Neural cell (in vitro differentiated cells): ENCODE measurements at regions not wholly inside any gene's neighbourhood (a gene's known extent, or its start where the extent isn't known, plus 50 kb on each side); places are given as distances from the start of the nearest gene placed in this dataset.

Experiments used
- H2AFZ ChIP-seq: fragments of 200-600, 300-800 bp; sonication (generic), shearing (Covaris generic); 2 replicates; pipeline ENCODE4 v1.6.0; 2014; ENCODE audit warnings: low read depth, mild to moderate bottlenecking, antibody characterized with exemption, low read length, moderate library complexity
- H3F3A ChIP-seq: fragments of 200-600 bp; shearing (Covaris generic); 2 replicates; pipeline ENCODE4 v1.6.1; 2016; ENCODE audit warnings: mild to moderate bottlenecking, moderate library complexity, mixed read lengths, antibody characterized with exemption, low read length; ENCODE audit not compliant: insufficient read depth, poor library complexity, severe bottlenecking
- H3K27ac ChIP-seq: fragments of 200-600, 300-800 bp; sonication (generic), shearing (Covaris generic); 2 replicates; pipeline ENCODE4 v1.5.1; 2014; ENCODE audit warnings: mild to moderate bottlenecking, low read length, moderate library complexity
- H3K27me3 ChIP-seq: fragments of 300-800, 200-600 bp; sonication (generic), shearing (Covaris generic); 2 replicates; pipeline ENCODE4 v1.6.0; 2014; ENCODE audit warnings: mild to moderate bottlenecking, low read depth, low read length, moderate library complexity; ENCODE audit not compliant: insufficient read depth
- H3K36me3 ChIP-seq: fragments of 300-800, 200-600 bp; sonication (generic), shearing (Covaris generic); 2 replicates; pipeline ENCODE4 v1.5.1; 2014; ENCODE audit warnings: mild to moderate bottlenecking, antibody characterized with exemption, low read length, moderate library complexity; ENCODE audit not compliant: insufficient read depth
- H3K4me2 ChIP-seq: fragments of 300-800, 200-600 bp; sonication (generic), shearing (Covaris generic); 2 replicates; pipeline ENCODE4 v1.6.0; 2014; ENCODE audit warnings: mild to moderate bottlenecking, low read length
- H3K4me3 ChIP-seq: fragments of 300-800, 200-600 bp; sonication (generic), shearing (Covaris generic); 2 replicates; pipeline ENCODE4 v1.5.1; 2014; ENCODE audit warnings: mild to moderate bottlenecking, low read length, moderate library complexity
- H3K79me2 ChIP-seq: fragments of 200-600 bp; shearing (Covaris generic); replicated peaks from 2 replicates; pipeline ENCODE4 v1.6.0; 2014; ENCODE audit warnings: mild to moderate bottlenecking, low read length, moderate library complexity; ENCODE audit not compliant: insufficient read depth
- H3K9ac ChIP-seq: fragments of 300-800, 200-600 bp; sonication (generic), shearing (Covaris generic); 2 replicates; pipeline ENCODE4 v1.6.1; 2016; ENCODE audit warnings: mild to moderate bottlenecking, low read length, mixed read lengths
- H3K9me2 ChIP-seq: fragments of 200-600 bp; shearing (Covaris generic); 2 replicates; pipeline ENCODE4 v1.6.1; 2016; ENCODE audit warnings: mild to moderate bottlenecking, low read length, mixed read lengths; ENCODE audit not compliant: insufficient read depth
- H3K9me3 ChIP-seq: fragments of 200-600, 300-800 bp; sonication (generic), shearing (Covaris generic); 2 replicates; pipeline ENCODE4 v1.6.1; 2016; ENCODE audit warnings: mild to moderate bottlenecking, mixed run types, low read length, moderate library complexity, mixed read lengths
- H4K20me1 ChIP-seq: fragments of 200-600 bp; shearing (Covaris generic); 2 replicates; pipeline ENCODE4 v1.6.1; 2016; ENCODE audit warnings: mild to moderate bottlenecking, mixed run types; ENCODE audit not compliant: insufficient read depth
- CTCF ChIP-seq: fragments of 450-650 bp; IDR thresholded peaks from 2 replicates; pipeline ENCODE4 v1.5.1; 2014; ENCODE audit warnings: antibody characterized with exemption, mild to moderate bottlenecking, moderate library complexity; ENCODE audit not compliant: poor library complexity, severe bottlenecking
- EP300 ChIP-seq: fragments of 450-650 bp; conservative IDR thresholded peaks from 2 replicates; pipeline ENCODE4 v1.6.1; 2014; ENCODE audit warnings: antibody characterized with exemption, mild to moderate bottlenecking, moderate library complexity; ENCODE audit not compliant: poor library complexity, severe bottlenecking
- EZH2 ChIP-seq: fragments of 200-600, 300-800 bp; shearing (Covaris generic), sonication (generic); IDR thresholded peaks from 2 replicates; pipeline ENCODE4 v1.6.1; 2014; ENCODE audit warnings: antibody characterized with exemption, low read length, borderline replicate concordance, mild to moderate bottlenecking; ENCODE audit not compliant: insufficient read depth, poor library complexity, severe bottlenecking
- MXI1 ChIP-seq: fragments of 450-650 bp; conservative IDR thresholded peaks from 2 replicates; pipeline ENCODE4 v1.6.1; 2014; ENCODE audit warnings: antibody characterized with exemption, mild to moderate bottlenecking; ENCODE audit not compliant: poor library complexity, severe bottlenecking
- POLR2AphosphoS5 ChIP-seq: IDR thresholded peaks from 2 replicates; pipeline ENCODE4 v1.6.1; 2012
- RAD21 ChIP-seq: fragments of 450-650 bp; conservative IDR thresholded peaks from 2 replicates; pipeline ENCODE4 v1.6.1; 2014; ENCODE audit warnings: antibody characterized with exemption, mild to moderate bottlenecking, moderate library complexity
- REST ChIP-seq: IDR thresholded peaks from 2 replicates; pipeline ENCODE4 v1.6.1; 2012; ENCODE audit warnings: borderline replicate concordance
- SMC3 ChIP-seq: fragments of 450-650 bp; conservative IDR thresholded peaks from 2 replicates; pipeline ENCODE4 v1.6.1; 2014; ENCODE audit warnings: antibody characterized with exemption, mild to moderate bottlenecking, moderate library complexity; ENCODE audit not compliant: poor library complexity
- TAF1 ChIP-seq: IDR thresholded peaks from 2 replicates; pipeline ENCODE4 v1.6.1; 2012; ENCODE audit warnings: low read depth

- Histone ChIP-seq H3K27ac (no peak overlapping the region), H3K36me3 (no peaks in the 10 kb centered on the region), H3K9me3 (no peaks in the 10 kb centered on the region), H3K9me2 (no peaks in the 10 kb centered on the region), H3K79me2 (no peaks in the 10 kb centered on the region), H3K4me2 (no peak overlapping the region), H3K4me3 (no peak overlapping the region), H2AFZ (no peak overlapping the region), H3F3A (no peaks in the 10 kb centered on the region), H3K9ac (no peak overlapping the region), H4K20me1 (no peaks in the 10 kb centered on the region), H3K27me3 (no peaks in the 10 kb centered on the region)
- TF ChIP-seq EP300 (no peak), RAD21 (no peak), POLR2AphosphoS5 (no peak), MXI1 (no peak), CTCF (no peak), SMC3 (no peak), TAF1 (no peak), REST (no peak), EZH2 (no peak)
These were observed 147.7 kb downstream of the TWIST2 start for GRCh38 chr2:238995634-238996033.

- H3K27ac ChIP-seq, result no peak overlapping the region
- no peak overlapping the region for H3K9ac ChIP-seq
- no peaks in the 10 kb centered on the region for H3K9me3 ChIP-seq
- H2AFZ ChIP-seq, result no peak overlapping the region
- no peaks in the 10 kb centered on the region for H3K27me3 ChIP-seq
- H3K4me2 ChIP-seq, result no peak overlapping the region
- no peaks in the 10 kb centered on the region for H3K9me2 ChIP-seq
- no peak overlapping the region for H3K4me3 ChIP-seq
- no peaks in the 10 kb centered on the region for H3K79me2 ChIP-seq
- H3K36me3 ChIP-seq, result no peaks in the 10 kb centered on the region
- no peaks in the 10 kb centered on the region for H4K20me1 ChIP-seq
- no peaks in the 10 kb centered on the region for H3F3A ChIP-seq
- TF ChIP-seq EP300, result no peak
- no peak for TF ChIP-seq POLR2AphosphoS5
- no peak for TF ChIP-seq REST
- TF ChIP-seq RAD21, result no peak
- TF ChIP-seq EZH2, result no peak
- TF ChIP-seq MXI1, result no peak
- TF ChIP-seq TAF1, result no peak
- TF ChIP-seq CTCF, result no peak
- no peak for TF ChIP-seq SMC3
These were observed 148.6 kb downstream of the TWIST2 start for GRCh38 chr2:238996331-238997136.
